NCI-H2107 (cell line): ENCODE measurements at regions not wholly inside any gene's neighbourhood (a gene's known extent, or its start where the extent isn't known, plus 50 kb on each side); places are given as distances from the start of the nearest gene placed in this dataset.
"Not testable (repeated sequence)": the region's sequence is repeated elsewhere in the genome, so short reads cannot be mapped to it uniquely, and the experiment has no call there.

ENCODE experiments used
- DNase-seq: peaks from one replicate; lab custom pipeline; 2025; lab: John Stamatoyannopoulos, UW

- DNase-seq, result no peak
Measured at GRCh38 chr14:37787879-37788494, 192.6 kb downstream of the TTC6 start.

GRCh38 chr14:37791384-37792036 is 196.1 kb downstream of the TTC6 start:
- DNase-seq, result no peak

- DNase-seq, result no peak
Measured at GRCh38 chr14:37792124-37792523, 196.7 kb downstream of the TTC6 start.

GRCh38 chr14:37796703-37797416 is 201.4 kb downstream of the TTC6 start:
- DNase-seq, result no peak

- DNase-seq, result no peak
Measured at GRCh38 chr14:37797675-37798074, 202.2 kb downstream of the TTC6 start.

- DNase-seq, result no peak
Measured at GRCh38 chr14:37807722-37808121, 212.3 kb downstream of the TTC6 start.

GRCh38 chr14:37810094-37810801 is 214.8 kb downstream of the TTC6 start:
- no peak for DNase-seq

- no peak for DNase-seq
Measured at GRCh38 chr14:37813732-37814131, 218.3 kb downstream of the TTC6 start.

GRCh38 chr14:37816135-37816534 is 220.7 kb downstream of the TTC6 start:
- DNase-seq, result no peak

- no peak for DNase-seq
Measured at GRCh38 chr14:37816743-37817295, 221.4 kb downstream of the TTC6 start.

GRCh38 chr14:37819155-37820015 is 224.0 kb downstream of the TTC6 start:
- no peak for DNase-seq

GRCh38 chr14:37820810-37821209 is 225.4 kb downstream of the TTC6 start:
- not testable (repeated sequence) for DNase-seq

GRCh38 chr14:37824939-37825712 is 229.7 kb downstream of the TTC6 start:
- no peak for DNase-seq

- DNase-seq, result no peak
Measured at GRCh38 chr14:37826869-37827268, 231.4 kb downstream of the TTC6 start.

- no peak for DNase-seq
Measured at GRCh38 chr14:37830271-37830670, 234.8 kb downstream of the TTC6 start.

GRCh38 chr14:37834275-37834674 is 238.8 kb downstream of the TTC6 start:
- DNase-seq, result no peak

- DNase-seq, result not testable (repeated sequence)
Measured at GRCh38 chr14:37838778-37839177, 243.3 kb downstream of the TTC6 start.

GRCh38 chr14:37841039-37841438 is 245.6 kb downstream of the TTC6 start:
- not testable (repeated sequence) for DNase-seq

GRCh38 chr14:37842106-37842505 is 246.7 kb downstream of the TTC6 start:
- no peak for DNase-seq

- no peak for DNase-seq
Measured at GRCh38 chr14:37843954-37844607, 248.7 kb downstream of the TTC6 start.
